HG03196 (cell line): ENCODE measurements at regions not wholly inside any gene's neighbourhood (a gene's known extent, or its start where the extent isn't known, plus 50 kb on each side); places are given as distances from the start of the nearest gene placed in this dataset.

Experiments
- ATAC-seq: cut with Tn5 transposase; IDR thresholded peaks from one replicate; pipeline ENCODE4 v1.9.1; 2021; ENCODE audit not compliant: unreplicated experiment

DNA sequence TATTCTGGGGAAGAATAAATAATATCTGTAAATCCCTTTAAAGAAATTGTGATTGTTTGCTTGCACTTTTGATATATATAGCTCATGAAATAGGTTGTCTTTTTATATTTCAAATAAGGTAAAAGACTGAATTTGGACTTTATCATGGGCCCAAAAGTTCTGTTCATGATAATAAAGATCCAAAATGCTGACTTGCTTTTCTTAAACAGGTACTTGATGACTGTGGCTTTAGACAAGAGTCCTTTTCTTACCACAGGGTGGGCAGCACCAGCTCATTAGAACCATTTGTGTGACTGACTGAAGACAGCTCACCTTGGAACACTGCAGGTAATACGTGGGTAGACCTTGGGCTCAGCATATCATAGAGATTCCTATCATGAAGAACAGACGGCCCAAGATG is 432.6 kb downstream of the ETNK1 start:
- ATAC-seq = no peak

DNA sequence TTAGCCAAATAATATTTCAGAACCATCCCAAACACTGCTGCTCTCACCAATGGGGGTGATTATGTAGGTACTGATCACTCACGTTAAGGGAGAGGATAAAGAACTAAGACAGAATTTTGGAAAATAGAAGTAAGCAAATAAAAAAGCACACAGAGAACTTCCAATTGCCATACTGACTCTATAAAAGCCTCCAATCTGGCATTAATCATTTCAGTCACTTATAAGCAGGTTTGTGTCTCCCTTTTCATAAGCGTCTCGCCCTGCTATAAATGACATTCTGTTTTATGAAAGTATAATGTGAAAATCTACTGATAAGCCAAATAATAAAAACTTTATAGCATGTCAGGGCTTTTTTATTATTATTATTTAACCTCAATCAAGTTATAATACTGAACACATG is 435.2 kb downstream of the ETNK1 start:
- no peak for ATAC-seq

DNA sequence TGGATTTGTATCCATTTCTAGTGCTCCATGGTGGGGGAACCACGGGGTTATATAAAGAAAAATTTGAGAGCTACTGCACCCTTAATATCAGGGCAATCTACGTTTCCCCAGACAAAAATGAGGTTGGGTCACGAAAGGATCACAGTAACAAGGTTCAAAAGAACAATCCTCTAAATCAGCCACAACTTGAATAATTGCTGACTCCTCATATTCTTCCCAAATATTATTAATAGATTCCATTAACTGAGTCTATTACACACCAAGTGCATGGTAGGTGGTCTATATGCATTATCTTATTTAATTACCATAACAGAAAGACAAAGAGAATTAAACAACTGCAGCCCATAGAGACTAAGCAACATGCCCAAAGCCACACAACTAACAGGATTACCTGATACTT is 438.2 kb downstream of the ETNK1 start:
- no peak for ATAC-seq

DNA sequence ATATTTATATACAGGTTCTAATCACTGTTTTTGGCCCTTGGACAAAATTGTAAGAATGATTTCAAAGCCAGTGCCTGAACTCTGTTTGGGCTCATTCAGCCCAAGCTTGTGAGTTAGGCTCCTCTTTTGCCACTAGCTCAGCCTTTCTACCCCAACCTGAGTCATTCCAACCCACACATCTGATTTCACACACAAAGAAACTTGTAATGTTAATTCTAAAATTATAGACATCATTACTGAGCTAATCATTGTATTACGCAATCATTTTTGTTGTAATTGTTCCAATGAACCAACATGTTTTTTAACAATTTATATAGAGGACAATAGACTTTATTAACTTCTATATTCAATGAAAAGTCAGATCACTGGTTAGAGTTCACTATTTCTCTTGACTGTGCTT is 441.1 kb downstream of the ETNK1 start:
- no peak for ATAC-seq

DNA sequence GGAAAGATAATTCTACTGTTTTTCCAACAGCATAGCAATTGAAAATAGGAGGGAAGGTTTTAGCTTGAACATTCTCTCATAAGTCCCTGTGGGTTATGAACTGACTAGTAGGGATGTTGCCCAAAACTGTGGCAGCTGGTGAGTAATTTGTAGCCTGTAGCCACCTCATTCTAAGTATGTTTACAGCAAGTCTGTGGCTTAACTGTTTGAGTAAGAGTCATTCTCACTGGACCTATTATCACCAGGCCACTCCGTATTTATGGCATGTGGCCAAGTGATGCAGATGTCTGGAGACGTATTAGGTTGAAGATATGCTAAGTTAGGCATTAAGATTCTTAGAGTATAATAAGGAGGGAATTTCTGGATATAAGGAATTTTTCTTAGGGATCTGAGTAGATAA is 458.3 kb downstream of the ETNK1 start:
- ATAC-seq = no peak

DNA sequence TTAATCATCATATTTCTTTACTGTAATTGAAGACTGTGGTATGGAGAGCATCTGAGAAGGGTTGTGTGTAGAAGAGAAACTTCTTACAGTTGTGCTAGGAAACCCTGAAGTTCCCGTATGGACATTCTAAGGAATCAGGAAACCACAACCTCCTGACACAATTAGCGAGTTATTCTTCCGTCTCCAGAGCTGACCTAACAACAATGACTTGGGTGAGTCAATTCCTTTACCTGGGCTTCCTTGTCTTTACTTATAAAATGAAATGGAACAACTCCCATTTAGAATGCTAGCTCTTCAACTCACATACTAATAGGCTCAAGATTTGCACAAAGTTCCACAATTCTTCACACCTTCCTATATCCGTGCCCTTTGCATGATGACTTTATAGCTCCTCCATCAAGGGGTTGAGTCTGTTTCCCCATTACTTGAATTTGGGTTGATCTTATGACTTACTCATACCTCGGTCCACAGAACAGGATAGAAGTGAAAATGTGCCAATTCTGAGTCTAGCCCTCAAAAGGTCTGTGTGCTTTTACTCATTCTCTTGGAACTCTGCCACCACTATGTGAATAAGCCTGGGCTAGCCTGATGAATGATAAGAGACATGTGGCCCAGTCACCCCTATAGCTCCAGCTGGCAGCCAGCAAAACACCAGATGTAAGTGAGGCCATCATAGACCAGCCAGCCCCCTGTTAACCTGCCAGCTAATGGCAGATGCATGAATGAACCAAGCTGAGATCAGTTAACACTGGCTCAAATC is 459.4 kb downstream of the ETNK1 start:
- ATAC-seq = no peak

DNA sequence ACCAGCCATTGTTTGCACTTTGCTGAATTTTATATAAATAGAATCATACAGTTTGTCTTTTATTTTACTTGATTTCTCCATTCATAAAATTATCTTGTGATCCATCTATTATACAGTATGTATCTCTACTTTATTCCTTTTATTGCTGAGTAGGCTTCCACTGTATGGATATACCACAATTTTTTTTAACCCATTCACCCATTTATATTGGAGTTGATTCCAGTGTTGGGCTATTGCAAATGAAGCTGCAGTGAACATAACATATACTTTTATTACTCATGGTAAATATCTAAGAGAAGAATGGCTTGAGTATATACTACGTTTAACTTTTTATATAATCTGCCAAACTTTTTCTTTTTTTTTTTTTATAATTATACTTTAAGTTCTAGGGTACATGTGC is 463.6 kb downstream of the ETNK1 start:
- no peak for ATAC-seq

DNA sequence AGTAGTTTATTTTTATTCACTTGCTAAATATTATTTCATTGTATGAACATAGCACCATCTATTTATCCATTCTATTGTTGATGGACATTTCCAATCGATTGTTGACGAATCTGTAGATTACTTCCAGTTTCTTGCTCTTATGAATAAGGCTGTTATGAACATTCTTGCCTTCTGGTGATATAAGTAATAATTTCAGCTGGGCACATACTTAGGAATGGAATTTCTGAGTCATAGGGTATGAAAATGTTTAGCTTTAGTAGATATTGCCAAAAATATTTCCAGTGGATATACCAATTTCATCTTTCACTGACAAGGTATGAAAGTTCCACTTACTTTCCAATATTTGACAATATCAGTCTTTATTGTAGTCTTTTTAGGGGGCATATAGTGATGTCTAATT is 468.5 kb downstream of the ETNK1 start:
- ATAC-seq = no peak

DNA sequence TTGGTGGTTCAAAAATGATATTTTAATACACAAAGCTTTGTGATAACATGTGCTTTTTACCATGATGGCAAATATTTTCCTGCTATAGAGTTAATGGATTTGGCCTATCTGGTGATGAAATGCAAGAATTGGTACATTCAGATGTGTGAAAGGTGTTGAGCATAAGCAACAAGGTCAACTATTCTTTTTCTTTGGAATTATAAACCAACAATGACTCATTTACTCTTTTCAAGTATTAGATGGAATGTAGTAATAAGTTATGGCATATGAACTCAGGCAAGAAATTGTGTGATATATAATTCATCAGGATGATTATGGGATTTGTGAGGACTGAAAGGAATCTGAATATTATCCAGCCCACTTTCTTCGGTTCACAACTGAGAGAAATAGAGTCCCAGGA is 471.4 kb downstream of the ETNK1 start:
- no peak for ATAC-seq

DNA sequence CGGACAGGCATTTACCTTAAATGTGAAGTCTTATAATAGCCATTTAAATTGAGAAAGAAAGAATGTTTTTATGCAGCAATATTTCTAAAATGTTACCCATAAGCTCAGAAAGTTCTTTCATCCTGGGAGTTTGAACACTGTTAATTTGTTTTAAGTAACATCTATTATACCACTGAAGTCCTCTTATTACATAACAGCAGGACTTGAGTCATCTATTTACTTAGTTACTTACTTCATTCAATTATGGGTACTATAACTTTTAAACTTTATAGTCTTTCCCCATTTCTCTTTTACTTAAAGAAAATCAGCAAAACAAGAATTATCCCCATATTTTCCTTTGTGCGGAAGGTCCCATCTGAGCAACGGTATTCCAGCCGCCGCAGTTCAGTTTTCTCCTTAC is 473.1 kb downstream of the ETNK1 start:
- no peak for ATAC-seq

DNA sequence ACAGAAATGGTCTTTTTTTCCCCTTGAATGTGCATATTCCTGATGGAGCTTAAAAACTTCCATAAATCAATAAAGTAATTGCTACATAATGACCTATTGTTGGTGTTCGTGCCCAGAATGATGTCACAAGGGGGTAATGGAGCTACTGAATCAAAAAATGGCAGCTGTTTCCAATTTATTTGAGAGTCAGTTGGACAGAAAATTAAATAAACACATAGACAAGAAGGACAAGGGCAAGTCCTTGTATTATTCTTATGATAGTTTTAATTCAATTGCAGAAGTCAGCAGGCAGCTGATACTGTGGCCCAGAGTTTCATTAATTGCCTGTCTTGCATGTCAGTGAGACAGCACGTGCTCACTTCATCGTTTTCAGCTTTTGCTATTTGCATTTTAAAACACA is 473.5 kb downstream of the ETNK1 start:
- no peak for ATAC-seq

DNA sequence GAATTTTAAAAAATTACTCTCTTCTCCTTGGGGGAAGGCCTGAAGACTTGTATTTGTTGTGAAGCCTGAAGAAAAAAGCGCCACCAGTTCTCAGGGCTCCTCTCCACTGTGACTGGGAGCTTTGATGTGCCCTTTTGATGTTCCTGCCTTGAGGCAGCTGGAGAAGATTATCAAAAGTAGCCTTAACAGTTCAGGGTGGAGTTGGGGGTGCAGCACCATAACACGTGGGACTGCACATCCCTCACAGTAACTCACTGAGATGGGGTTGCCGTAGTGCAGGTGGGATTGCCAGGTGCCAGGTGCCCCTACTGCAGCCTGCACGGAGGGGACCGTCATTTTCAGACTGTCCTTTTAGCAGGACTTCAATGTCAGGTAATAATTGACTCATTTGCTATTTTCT is 474.1 kb downstream of the ETNK1 start:
- ATAC-seq = no peak

DNA sequence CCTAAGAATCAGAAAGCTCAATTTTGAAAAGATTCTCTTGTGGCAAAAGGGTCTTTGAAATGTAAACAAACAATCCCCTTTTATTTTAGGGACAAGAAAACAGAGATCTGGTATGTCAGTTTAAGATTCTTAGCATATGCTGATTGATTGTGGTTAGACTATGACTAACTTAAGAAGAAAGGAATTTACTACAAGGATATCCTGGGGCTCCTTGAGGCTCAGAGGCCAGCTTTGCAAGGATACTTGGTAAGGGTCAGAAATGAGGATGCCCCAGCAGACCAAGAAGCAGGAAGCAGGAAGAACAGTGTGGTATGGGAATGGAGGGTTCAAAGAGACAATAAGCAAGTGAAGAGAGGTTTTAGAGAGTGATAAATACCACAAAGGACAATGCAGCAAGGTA is 474.6 kb downstream of the ETNK1 start:
- ATAC-seq = no peak

DNA sequence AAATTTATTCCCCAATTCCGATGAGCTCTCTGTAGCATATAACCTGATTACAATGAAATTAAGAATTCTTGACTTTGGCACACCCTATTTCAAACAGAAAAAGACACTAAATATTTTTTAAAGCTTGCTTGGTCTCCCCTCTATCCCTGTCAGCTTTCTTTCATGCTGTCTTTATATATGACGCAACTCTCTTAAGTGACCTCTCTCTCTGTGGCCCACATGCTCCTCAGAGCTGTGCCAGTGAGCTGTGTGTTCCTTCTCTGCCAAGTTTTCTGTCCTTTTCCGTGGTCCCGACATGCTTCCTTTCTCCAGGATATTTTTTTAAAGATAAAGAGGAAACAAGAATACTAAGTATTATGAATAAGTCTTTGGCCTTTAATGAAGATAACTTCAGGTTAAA is 484.0 kb downstream of the ETNK1 start:
- no peak for ATAC-seq

DNA sequence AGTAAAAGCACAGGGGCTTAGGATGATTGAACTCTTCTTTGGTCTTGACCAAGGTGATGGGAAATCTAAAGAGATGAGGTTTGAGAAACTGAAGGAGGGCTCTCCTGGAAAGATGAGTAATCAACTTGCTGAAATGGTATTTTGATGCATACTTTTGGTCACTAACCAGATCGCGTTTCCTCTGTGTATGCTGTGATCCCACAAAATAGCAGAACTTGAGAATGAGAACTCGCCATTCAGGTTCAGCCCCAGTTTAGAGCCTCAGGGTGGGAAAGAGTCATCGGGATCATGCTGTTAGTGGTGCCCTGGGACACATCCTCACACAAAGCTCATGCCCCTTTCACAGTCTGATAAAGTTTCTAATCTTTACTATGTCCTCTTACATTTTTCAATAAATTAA is 488.8 kb downstream of the ETNK1 start:
- no peak for ATAC-seq

DNA sequence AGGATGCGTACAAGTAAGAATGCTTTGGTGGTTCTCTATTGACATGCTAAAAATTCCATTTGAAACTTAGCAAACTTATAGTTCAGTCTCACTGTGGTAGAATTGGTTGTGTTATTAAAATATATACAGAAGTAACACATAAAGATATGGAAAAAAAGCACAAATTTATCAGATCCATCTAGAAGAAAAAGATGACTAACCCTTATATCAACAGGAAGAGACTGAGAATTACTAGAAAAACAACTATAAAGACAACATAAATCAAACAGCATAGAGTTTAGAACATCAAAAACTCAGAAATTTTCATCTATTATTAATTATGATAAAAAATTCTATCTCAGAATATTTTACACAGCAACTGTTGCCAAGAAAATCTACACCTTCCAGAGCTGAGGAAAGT is 491.0 kb downstream of the ETNK1 start:
- ATAC-seq = no peak

DNA sequence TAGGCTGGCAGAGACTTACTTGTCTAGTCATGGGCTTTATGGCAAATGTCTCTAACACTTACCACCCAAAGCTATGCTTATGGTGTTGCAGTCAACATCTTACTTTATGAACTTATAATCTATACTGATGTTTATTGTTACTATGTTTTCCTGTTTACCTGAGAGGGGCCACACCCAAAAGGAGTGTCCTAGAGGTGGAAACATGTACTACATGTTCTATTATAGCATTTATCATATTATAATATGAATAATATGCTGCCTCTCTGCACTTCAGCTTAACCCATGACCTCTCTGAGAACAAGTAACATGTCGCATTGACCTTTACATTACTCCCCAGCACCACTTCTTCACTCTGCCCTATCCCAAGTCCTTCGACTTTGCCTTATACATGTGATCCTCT is 501.8 kb downstream of the ETNK1 start:
- ATAC-seq = no peak

DNA sequence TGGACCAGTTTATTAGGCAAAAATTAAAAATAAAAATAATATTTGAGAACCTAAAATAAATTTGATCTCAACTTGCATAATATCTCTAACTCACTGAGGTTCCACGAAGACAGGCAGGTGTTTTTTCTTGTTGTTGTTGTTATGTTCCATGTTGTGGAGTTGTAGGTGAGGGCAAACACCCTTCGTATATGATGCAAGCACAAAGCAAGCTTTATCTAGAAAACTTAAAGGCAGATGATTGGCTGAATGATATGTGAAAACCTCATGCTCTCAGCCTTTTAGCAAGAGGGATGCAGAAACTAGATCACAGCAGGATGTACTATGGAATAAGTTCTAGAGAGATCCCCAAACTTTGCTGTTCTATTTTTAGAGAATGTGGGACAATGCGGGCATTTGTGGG is 502.7 kb downstream of the ETNK1 start:
- no peak for ATAC-seq

DNA sequence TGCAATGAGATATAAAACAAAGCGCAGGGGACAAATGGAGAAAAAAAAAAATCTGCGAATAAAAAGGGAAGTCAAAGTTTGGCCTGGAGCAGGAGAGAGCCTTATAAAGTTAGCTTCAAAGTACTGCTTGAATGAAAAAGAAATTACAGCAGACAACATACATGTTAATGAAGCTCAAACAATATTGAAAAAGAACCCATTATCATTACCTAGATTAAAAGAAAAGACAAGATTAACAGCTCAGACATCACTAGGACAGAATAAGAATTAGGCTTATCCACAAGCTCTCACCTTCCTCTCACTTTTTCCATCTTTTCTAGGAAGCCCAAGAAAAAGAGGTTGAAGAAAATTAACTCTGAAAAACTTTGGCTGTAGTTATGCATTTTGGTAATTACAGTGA is 503.5 kb downstream of the ETNK1 start:
- ATAC-seq = no peak

DNA sequence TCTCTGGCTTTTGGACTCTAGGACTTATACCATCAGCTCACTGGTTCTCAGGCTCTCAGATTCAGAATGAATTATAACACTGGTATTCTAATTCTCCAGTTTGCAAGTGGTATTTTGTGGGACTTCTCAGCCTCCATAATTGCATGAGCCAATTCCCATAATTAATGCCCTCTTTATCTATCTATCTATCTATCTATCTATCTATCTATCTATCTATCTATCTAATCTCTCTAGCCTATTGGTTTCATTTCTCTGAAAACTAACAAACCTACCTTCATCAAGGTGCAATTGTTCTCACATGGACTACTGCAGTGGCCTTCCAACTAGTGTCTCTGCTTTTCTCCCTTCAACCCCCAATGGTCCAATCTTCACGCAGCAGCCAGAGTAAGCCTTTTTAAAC is 507.4 kb downstream of the ETNK1 start:
- no peak for ATAC-seq

DNA sequence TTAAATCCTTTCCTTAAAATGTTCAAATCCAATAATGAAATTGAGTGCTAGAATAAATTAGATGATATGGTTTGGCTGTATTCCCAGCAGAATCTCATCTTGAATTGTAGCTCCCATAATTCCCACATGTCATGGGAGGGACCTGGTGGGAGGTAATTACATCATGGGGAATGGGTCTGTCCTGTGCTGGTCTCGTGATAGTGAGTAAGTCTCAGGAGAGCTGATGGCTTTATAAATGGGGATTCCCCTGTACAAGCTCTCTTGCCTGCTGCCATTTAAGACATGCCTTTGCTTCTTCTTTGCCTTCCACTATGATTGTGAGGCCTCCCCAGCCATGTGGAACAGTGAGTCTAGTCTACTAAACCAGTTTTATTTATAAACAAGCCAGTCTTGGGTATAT is 508.5 kb downstream of the ETNK1 start:
- ATAC-seq = no peak

DNA sequence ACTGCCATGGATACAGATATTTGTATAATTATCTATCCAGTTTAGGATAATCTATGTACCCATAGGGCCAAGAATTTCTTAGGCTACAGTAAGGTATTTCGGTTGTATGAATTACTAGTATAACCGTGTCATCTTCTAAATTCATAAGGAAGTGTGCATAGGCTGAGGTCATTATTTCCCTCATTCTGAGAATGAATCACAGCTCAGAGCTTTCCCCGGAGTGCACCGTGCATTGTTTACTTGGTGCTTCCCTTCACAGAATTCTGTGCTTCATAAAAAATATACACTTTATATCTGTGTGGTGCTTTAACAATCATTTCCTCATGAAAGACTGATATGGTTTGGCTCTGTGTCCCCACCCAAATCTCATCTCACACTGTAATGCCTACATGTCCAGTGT is 514.1 kb downstream of the ETNK1 start:
- no peak for ATAC-seq

DNA sequence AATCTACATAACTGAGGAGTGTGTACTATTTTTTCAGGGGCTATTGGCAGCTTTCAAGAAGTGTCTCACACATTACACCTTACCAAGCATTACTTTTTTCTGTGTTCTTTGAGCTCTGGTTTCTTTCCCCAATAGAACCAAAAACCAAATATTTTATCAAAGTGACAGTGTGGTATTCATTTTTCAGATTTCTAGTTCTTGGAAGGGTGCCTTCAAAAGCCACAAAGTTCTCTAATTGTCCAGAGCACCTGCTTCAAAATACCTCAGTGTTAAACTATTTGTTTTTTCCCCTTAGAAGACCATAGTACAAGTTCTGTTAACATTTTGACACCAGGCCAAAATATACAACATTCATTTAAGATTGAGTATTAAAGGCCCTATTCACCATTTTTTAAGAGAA is 515.7 kb downstream of the ETNK1 start:
- ATAC-seq = no peak

DNA sequence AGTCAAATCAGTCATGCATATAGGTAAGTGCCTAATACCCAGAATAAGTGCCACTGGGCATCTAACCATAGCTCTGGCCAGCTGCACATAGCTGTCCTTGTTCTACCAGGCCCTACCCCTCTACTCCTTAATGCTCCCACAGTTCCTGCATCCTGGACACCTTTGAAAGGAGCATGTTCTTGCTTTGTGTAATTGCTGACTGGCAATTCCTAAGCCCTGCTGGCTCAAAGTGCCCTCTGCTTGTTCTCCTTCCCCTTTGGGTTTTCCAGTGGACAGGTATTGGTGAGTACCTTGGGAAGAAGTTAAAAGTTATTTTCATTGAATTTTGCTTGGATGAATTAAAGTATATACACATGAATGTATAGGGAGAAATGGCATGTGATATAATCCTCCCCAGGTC is 516.4 kb downstream of the ETNK1 start:
- no peak for ATAC-seq
